Activated CD4-positive, CD25-positive, alpha-beta regulatory T cell (primary cell): ENCODE measurements at regions not wholly inside any gene's neighbourhood (a gene's known extent, or its start where the extent isn't known, plus 50 kb on each side); places are given as distances from the start of the nearest gene placed in this dataset.
A peak's percentile ranks its signal among the peaks of the same experiment; 100 is the strongest.
"Not testable (repeated sequence)": the region's sequence is repeated elsewhere in the genome, so short reads cannot be mapped to it uniquely, and the experiment has no call there.

ENCODE experiments used
- DNase-seq, 4 experiments: peaks; one replicate each; lab custom pipeline; 2025; lab: John Stamatoyannopoulos, UW

GRCh38 chr10:30531751-30532530 lies 97.6 kb downstream of the LYZL2 start:
- no peak for DNase-seq

- DNase-seq, result peak; percentile 32 to 60 (median 44)
These were observed 95.5 kb downstream of the MAP3K8 start for GRCh38 chr10:30529373-30529998.

GRCh38 chr10:30528429-30528786 lies 94.4 kb downstream of the MAP3K8 start:
- DNase-seq, result no peak

- no peak for DNase-seq
These were observed 93.8 kb downstream of the MAP3K8 start for GRCh38 chr10:30527623-30528428.

GRCh38 chr10:30522661-30523078 lies 88.7 kb downstream of the MAP3K8 start:
- DNase-seq, result not testable (repeated sequence)

- no peak for DNase-seq
These were observed 84.9 kb downstream of the MAP3K8 start for GRCh38 chr10:30518907-30519306.
